HL-60 (cell line): ENCODE measurements at regions not wholly inside any gene's neighbourhood (a gene's known extent, or its start where the extent isn't known, plus 50 kb on each side); places are given as distances from the start of the nearest gene placed in this dataset.

Experiments used
- REST ChIP-seq: IDR thresholded peaks from 2 replicates; pipeline ENCODE4 v1.6.1; 2012; ENCODE audit warnings: low read depth; ENCODE audit not compliant: insufficient replicate concordance
- TF ChIP-seq, protein P1 (sequence below): IDR thresholded peaks from one replicate; pipeline ENCODE4 v1.5.1; 2011; ENCODE audit warnings: low read length, control low read depth, inconsistent platforms; ENCODE audit not compliant: insufficient read depth

GRCh38 chr19:13597640-13598039 lies 91.4 kb upstream of the CACNA1A start:
- TF ChIP-seq, protein P1, sequence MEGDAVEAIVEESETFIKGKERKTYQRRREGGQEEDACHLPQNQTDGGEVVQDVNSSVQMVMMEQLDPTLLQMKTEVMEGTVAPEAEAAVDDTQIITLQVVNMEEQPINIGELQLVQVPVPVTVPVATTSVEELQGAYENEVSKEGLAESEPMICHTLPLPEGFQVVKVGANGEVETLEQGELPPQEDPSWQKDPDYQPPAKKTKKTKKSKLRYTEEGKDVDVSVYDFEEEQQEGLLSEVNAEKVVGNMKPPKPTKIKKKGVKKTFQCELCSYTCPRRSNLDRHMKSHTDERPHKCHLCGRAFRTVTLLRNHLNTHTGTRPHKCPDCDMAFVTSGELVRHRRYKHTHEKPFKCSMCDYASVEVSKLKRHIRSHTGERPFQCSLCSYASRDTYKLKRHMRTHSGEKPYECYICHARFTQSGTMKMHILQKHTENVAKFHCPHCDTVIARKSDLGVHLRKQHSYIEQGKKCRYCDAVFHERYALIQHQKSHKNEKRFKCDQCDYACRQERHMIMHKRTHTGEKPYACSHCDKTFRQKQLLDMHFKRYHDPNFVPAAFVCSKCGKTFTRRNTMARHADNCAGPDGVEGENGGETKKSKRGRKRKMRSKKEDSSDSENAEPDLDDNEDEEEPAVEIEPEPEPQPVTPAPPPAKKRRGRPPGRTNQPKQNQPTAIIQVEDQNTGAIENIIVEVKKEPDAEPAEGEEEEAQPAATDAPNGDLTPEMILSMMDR: peak; percentile 34
- no peak for TF ChIP-seq REST
